HG03439 (cell line): ENCODE measurements at regions not wholly inside any gene's neighbourhood (a gene's known extent, or its start where the extent isn't known, plus 50 kb on each side); places are given as distances from the start of the nearest gene placed in this dataset.

Experiments
- ATAC-seq: cut with Tn5 transposase; IDR thresholded peaks from one replicate; pipeline ENCODE4 v1.9.1; 2021; ENCODE audit warnings: mild to moderate bottlenecking, moderate library complexity; ENCODE audit not compliant: unreplicated experiment

DNA sequence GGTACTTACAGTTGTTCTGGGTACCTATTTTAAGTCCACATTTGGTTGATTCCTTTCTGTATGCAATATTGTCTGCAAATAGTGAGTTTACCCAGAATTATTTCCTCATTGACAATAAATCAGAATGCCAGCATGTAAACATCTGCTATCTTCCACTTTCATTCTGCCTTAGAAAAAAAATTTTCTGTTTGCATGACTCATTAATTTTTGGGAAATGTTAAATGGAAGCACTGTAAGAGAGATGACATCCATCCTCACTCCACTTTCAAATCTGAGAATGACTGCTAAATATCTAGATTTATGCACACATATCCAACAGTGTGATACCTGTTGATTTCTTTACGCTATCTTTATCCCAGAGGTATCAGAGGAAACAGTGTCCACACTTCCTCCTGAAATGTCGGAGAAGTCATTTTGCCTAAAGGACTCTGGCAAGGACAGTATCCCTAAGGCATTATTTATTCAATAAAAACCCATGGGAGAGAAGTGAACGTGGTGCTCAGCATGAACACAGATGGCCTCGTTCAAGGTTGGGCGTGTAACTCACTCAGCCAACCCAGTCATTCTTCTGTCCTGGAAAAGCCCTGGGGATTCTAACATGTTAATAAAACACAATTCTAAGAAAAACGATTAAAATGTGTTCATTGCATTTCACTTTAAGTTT lies 780.9 kb downstream of the QKI start:
- no peak for ATAC-seq

DNA sequence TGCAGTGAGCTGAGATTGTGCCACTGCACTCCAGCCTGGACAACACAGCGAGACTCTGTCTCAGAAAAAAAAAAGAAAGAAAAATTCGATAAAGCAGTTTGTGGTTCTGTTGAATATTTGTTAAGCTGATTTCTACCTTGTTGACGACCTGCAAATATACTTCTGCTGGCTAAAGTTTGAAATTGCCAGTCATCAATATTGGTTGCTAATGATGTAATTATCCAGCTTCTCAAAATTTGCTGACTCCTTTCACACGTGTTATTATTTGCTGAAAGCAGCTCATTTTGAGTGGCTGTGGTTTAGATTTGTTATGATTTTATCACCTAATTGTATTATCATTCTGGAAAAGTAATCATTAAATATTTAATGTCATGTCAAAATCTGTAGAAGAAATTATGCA lies 774.3 kb downstream of the QKI start:
- ATAC-seq: no peak

DNA sequence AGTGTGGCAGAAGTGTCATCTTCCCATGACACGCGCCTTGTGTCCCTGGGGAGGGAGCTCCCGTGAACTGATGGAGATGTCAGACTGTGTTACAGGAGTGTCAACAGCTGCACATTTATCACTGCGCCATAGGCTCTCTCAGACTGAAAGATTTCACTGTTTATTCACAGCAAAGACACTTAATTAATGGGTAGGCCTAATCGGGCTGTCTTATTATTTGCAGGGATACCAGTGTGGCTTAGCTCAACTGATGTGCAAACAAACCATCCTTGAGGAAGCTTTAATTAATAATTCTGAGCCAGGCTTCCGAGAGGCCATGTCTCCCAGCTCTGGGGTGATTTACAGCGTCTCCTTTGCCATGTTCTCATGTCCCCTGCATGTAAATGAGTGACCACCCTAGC lies 771.0 kb downstream of the QKI start:
- ATAC-seq: no peak

DNA sequence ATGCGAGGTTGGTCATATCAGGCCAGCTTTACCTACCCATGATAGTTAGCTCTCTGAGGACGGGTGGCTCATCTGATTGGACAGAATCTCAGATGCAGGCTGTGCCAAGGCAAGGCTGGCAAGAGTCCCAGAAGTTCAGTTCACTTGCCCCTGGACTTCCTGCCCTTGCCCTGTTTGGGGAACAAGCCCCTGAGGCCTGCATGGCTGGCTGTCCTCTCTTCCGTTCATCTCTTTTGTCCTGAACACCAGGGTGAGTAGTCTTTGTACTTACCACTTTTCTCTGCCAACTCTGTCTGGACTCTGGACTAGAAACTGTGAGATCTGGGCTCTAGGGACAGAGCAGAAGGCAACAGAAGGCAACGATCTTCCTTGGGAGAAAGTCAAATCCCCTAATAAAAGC lies 769.9 kb downstream of the QKI start:
- ATAC-seq: no peak

DNA sequence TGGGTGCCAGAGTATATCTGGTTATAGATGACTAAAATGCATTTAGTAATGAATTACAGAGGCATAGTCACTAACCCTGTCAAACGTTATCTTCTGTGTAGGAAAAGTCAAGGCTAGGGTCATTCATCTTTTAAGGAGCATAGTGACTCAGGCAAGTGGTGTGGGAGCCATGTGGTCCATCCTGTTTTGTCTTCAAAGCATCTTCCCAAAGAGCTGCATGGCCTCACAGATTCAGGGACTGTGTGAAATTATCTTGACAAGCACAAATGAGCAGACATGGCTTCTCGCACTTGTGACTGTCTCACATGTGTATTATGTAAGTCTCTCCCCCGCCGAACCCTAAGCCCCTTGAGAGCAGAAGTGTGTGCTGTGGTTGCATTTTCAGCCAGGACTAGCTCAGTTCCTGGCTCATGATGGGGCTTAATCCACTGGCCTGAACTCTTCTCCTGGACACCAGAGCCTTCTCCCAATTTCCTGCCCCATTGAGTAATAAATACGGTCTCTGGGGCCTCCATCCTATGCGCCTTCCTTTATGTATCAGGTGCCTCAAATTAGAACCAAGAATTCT lies 769.1 kb downstream of the QKI start:
- no peak for ATAC-seq

DNA sequence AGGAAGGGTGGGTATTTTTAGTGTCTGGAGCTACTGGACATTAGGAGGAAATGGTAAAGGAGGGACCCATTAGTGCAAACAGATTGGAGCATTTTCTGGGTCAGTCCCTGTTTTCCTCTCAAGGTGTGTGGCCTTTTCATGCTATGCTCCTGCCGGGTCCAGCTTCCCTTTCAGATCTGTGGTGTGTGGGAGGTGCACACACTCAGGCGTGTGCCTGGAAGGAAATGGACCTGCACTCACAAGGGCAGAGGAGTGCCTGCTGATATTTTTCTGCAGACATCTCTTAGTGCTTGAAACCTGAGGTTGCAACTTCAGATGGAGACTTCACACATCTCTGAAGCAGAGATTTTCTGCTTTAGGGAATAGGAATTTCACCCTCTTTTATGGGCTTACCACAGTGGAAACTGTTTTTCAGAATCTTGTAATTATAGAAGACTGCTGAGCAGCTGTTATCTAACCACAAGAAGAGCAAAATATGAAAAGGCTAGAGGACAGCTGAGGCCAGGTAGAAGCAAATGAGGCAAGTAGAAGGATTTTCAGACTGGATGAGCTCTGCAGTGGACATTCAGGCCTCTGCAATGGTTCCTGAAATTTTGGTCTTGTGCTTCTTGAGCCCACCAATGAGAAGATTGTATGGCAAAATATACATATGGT lies 764.3 kb downstream of the QKI start:
- ATAC-seq: no peak

DNA sequence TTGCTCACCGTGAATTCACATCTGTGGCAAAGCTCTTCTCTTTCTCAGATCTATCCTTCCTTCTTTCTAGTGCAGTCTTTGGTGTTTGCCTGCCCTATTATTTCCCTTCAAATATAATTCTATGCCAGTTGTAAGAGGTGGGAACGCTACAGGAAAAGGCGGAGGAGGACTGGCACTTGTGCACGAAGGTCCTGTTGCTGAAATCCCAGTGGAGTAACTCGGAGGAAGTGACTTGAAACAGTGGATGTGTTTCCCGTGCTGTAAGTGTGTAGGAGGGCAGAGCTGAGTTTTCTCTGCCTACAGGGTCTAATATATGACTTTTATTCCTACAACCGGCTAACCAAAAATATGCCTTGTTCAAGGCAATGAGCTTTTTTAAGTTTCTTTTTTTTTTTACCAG lies 754.8 kb downstream of the QKI start:
- ATAC-seq: no peak

DNA sequence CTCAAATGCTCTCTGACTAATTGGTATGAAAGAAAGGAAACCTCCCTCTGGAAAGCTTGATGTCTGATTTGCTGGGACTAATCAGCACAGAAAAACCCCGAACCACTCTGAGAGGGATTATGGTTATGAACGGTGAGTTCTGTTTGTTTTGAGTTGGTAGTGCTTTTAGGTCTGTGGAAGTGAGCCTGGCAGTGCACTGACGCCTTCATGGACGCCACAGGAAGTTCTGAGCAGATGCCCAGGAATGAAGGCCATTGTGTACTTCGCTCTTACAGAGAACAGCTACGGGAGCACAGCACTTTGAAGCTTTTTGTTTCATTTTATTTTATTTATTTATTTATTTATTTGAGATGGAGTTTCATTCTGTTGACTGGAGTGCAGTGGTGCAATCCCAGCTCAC lies 754.1 kb downstream of the QKI start:
- no peak for ATAC-seq

DNA sequence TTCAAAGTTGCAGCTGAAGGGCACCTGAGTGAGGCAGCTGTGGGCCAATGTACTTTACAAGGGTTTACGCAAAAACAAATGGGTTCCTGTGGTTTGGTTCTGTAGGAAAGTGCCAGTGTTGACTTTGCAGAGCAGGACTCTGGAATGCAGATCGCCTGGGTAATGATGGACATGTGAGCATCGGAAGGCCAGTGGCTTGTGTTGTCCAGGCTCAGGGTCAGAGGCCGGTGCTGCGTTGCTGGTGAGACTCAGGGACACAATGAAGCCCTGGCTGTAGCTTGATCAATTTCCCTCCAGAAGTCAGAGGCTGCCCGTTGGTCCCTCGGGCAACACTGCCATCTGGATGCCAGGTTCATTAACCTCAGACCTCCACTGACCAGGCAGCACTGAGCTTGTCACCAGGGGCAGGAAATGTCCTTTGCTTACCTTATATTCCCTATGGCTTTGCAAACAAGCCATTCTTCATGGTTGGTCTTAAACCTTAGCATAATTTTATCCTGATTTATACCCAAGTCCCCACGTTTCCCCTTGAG lies 753.4 kb downstream of the QKI start:
- ATAC-seq: no peak

DNA sequence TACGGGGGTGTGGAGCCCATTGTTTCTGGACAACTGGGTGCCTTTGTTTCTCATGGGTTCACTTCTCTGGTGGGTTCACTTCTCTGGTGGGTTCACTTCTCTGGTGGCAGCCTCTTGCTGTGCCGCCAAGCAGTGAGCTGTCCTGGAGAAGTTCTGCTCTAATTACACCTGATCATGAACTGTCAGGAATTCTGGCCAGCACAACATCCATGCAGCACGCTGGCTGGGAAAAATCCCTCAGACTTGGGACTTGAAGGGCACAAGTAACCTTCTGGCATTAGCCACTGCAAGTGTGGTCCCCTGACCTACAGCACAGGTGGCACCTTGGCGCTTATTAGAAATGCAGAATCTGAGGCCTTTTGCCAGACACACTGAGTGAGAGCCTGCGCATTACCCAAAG lies 752.5 kb downstream of the QKI start:
- ATAC-seq: no peak

DNA sequence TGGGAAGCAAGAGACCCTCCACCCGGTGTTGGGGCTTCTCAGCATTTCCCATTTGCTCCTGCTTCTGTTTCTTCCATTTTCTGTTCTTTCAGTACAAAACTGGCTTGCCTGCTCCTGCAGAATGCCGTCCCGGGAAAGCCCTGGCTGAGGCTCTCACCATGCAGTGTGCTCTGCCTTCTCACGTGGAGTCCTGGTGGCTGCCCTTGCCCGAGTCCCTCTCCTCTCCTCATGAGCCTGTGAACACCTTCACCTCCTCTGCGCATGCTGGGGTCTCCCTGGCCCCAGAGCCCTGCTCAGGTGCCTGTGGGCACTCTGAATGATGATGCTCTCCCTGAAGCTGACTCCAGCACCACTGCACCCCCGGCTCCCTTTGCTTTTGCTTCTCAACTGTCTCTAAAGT lies 752.0 kb downstream of the QKI start:
- no peak for ATAC-seq

DNA sequence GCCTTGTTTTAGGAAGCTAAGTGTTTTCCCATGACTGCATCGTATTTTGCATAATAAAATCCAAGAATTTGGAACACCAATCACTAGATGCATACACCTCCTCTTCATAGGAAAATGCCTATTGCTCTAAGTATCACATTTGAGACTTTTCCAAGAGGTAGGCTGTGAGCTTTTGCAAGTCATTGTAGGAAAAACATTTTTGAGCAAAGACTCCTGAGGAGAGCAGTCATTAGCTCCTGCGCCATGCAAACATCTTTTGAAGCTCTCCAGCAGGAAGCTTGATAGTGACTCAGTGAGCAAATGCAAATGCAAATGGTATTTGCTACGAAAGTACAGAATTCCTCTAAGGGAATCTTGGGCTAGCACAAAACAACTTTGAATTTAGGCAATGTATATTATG lies 750.4 kb downstream of the QKI start:
- ATAC-seq: no peak

DNA sequence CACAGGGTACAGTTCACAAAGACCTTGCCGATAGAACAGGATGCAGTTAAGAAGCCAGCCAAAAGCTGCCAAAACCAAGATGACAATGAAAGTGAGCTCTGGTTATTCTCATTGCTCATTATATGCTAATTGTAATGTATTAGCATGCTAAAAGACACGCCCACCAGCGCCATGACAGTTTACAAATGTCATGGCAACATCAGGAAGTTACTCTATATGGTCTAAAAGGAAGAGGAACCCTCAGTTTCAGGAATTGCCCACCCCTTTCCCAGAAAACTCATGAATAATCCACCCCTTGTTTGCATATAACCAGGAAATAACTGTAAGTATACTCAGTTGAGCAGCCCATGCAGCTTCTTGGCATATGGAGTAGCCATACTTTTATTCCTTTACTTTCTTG lies 748.7 kb downstream of the QKI start:
- ATAC-seq: no peak

DNA sequence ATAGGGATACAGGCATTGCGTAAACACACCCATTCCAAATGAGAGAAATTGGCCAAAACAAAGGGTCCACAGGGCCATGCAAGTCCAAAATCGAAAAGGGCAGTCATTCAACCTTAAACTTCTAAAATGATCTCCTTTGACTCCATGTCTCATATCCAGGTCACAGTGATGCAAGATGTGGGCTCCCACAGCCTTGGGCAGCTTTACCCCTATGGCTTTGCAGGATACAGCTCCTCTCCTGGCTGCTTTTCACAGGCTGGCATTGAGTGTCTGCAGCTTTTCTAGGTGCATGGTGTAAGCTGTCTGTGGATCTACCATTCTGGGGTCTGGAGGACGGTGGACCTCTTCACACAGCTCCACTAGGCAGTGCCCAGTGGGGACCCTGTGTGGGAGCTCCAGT lies 744.5 kb downstream of the QKI start:
- no peak for ATAC-seq

DNA sequence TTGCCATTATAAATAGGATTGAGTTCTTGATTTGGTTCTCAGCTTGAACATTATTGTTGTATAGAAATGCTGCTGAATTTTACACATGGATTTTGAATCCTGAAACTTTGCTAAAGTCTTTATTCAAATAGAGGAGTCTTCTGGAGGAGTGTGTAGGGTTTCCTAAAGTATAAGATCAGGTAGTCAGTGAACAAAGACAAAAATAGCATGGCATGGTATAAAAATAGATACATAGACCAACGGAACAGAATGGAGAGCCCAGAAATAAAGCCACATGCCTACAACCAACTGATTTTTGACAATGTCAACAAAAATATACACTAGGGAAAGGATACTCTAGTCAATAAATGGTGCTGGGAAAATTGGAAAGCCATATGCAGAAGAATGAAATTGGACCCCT lies 740.1 kb downstream of the QKI start:
- ATAC-seq: no peak

DNA sequence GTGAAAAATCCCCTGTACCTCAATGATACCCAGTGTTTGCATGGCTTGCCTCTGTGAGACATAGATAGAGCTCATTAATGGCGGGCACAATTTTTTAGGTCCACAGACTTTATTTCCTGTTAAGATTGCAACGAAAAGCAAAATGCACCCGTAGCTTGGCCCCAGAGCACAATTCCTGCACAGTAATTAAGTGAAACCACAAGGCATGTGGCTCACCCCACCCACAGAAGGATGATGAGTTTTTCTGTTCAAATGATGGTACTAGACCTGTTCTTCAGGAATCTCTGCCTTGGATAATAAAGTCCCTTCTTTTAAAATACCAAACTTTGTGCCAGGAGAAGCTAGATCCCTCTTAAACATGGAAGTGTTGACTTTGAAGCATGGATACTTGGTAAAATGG lies 738.1 kb downstream of the QKI start:
- no peak for ATAC-seq

DNA sequence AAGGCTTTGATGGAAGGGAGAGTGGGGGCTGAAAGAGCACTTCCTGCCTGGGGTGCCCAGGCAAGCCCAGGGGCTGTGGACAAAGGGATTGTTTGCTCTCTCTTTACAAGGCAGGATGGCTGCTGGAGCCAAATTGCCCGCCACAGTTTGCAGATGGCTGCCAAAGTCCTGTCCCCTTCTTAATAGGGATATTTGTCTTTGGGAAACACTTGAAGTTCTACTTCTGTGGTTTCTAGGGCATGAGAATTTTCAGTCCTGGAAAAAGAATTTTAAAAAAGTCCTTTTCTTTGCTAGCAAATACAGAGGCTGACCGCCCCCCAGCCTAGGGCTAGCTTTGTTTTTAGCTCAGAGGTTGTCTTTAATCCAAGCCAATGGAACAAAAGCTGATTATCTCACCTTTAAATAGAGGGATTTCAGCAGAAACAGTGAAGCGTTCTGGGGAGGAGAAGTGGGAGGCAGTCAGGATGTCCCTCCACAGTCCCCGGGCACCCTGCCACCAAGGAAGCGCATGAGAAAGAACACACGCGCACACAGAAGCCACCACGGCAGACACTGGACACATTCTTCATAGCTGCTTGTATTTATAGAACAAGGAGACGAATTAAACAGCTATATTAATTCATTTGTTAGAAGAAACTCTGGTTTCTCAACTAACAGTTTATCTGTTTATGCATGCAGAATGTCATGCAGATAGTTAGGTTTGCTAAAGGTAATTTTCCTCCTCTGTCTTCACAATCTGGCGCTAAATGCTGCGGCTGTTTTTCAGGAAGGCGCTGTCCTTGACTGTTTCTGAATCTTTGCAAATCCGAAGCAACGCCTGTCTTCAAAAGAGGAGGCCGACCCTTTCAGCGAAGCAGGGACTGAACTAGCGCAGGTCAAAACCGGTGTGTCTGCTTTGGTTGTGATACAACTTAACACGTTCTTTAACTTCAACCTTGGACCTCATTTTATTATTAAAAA lies 736.9 kb downstream of the QKI start:
- ATAC-seq: no peak

DNA sequence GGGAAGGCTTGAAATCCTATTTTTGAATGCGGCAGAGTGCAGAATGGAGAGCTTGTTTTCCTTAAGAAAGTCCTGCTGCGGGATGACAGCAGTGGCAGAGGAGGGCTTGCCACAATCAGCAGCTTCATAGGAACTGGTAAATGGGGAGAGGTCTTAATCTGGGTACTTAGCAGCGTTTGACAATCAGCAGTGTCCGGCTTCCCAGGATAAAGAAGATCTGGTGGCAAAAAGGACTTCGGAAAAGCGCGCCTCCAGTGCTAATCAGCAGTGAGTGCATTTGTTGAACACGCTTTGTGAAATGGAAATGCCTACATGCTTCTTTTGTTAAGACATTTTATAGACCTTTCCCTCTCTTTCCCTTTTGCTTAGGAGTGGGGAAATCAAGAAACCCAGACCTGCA lies 735.7 kb downstream of the QKI start:
- no peak for ATAC-seq

DNA sequence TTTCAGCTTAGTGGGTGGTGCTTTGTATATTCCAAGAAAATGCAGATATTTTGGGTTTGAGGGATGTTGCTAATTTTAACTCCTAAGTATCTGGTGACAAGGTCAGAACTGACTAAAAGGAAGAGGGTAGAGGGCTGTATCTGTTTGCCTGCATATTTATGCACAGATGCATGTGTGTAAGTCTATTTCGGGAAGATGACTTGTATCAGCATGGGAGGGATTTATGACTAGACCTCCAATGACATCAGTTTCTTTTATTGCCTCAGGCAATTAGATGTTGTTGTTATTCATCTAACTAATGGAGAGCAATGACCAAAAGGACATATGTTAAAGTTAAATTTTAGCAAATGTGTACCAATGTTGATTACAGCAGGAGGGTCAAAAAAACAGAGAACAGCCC lies 734.3 kb downstream of the QKI start:
- no peak for ATAC-seq

DNA sequence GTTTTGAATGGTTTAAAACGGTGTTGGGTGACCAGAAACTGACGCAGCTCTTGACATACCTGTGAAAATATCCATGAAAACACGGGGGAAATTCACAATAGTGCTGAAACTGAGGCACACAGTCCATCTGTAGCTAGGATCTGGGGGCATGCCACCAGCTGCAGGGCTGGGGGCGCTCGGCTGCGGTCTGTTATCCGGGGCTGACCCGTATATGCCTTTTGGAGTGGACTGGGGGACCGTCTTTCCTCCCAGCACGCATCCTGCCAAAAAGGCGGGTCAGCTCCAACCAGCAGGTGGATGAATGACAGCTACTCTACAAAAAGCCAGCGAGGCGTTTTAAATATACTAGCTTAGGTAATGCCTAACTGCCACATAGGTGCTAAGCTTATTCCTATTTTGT lies 729.8 kb downstream of the QKI start:
- no peak for ATAC-seq

DNA sequence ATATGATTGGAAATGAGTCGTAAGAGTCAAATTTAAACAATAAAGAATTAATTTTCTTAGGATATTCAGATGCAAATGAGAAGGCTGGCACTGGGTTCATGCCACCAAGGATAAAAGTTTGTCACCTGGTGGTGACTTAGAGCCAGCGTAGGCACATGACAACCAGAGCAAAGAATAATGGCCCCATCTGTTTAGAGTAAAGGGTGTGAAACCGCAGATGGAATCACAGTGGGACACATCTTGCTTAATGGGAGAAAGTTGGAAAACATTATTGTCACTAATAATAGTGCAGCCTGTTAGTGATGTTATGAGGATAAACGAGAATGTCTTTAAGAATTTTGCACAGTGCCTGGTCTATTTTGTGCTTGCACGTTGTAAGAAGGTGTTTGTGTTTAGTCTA lies 727.8 kb downstream of the QKI start:
- ATAC-seq: no peak
